Caco-2 (cell line): ENCODE measurements at regions not wholly inside any gene's neighbourhood (a gene's known extent, or its start where the extent isn't known, plus 50 kb on each side); places are given as distances from the start of the nearest gene placed in this dataset.

Experiments
- BruUV-seq: library from RNA; stranded (reverse); fragments of 400-500 nt; replicated peaks from 2 replicates; lab custom pipeline; 2021; lab: Mats Ljungman, UMichigan
- CTCF ChIA-PET: fragments of 300-600 bp; sonication (Branson Sonifier 250); formaldehyde crosslinking; loops from one replicate; lab custom pipeline; 2022; ENCODE audit warnings: antibody characterized with exemption; lab: Charles Lee
- POLR2A ChIA-PET: fragments of 300-600 bp; sonication (Branson Sonifier 250); formaldehyde crosslinking; loops from one replicate; lab custom pipeline; 2022; ENCODE audit warnings: antibody characterized with exemption; lab: Charles Lee
- DNase-seq, 2 experiments: peaks; one replicate each; pipeline versions ENCODE4 v3.0.0 to v3.0.0-alpha.2; 2020 to 2022
- H3K27me3 ChIP-seq: replicated peaks from 2 replicates; pipeline ENCODE4 v1.6.0; 2011; ENCODE audit warnings: low read length; ENCODE audit not compliant: control insufficient read depth, insufficient read depth
- H3K36me3 ChIP-seq: 2 replicates; pipeline ENCODE4 v1.5.1; 2011; ENCODE audit warnings: low read length; ENCODE audit not compliant: control insufficient read depth, insufficient read depth
- H3K4me1 ChIP-seq: fragments of 250-450 bp; sonication (Bioruptor Pico); 2 replicates; pipeline ENCODE4 v1.5.1; 2020; ENCODE audit warnings: mild to moderate bottlenecking
- H3K4me3 ChIP-seq: 2 replicates; pipeline ENCODE4 v1.5.1; 2011; ENCODE audit warnings: low read depth, mild to moderate bottlenecking, control low read depth, low read length
- H3K9me3 ChIP-seq: fragments of 250-450 bp; sonication (Bioruptor Pico); 2 replicates; pipeline ENCODE4 v1.5.1; 2020; ENCODE audit warnings: mild to moderate bottlenecking, moderate library complexity
- H3K27ac Mint-ChIP-seq: one replicate; pipeline ENCODE4 v1.8.0; 2022; ENCODE audit warnings: mixed read lengths; ENCODE audit not compliant: unreplicated experiment
- H3K27me3 Mint-ChIP-seq: one replicate; pipeline ENCODE4 v1.8.0; 2022; ENCODE audit warnings: mixed read lengths; ENCODE audit not compliant: insufficient read depth, unreplicated experiment
- H3K36me3 Mint-ChIP-seq: one replicate; pipeline ENCODE4 v1.8.0; 2022; ENCODE audit warnings: mild to moderate bottlenecking, mixed read lengths; ENCODE audit not compliant: insufficient read depth, unreplicated experiment
- H3K4me1 Mint-ChIP-seq: one replicate; pipeline ENCODE4 v1.8.0; 2022; ENCODE audit warnings: low read depth, mixed read lengths; ENCODE audit not compliant: unreplicated experiment
- H3K4me3 Mint-ChIP-seq: one replicate; pipeline ENCODE4 v1.8.0; 2022; ENCODE audit warnings: mild to moderate bottlenecking, moderate library complexity, mixed read lengths; ENCODE audit not compliant: unreplicated experiment
- H3K9me3 Mint-ChIP-seq: one replicate; pipeline ENCODE4 v1.8.0; 2022; ENCODE audit warnings: mixed read lengths; ENCODE audit not compliant: unreplicated experiment
- CTCF ChIP-seq, 2 experiments: fragments of 200-600 bp in 1 of 2; IDR thresholded peaks; 1 replicate in 1 of 2; 2 replicates in 1 of 2; pipeline versions ENCODE4 v1.5.1 to v1.8.0; 2011 to 2022; ENCODE audit warnings: antibody characterized with exemption in 1 of 2, control low read depth in 1 of 2, inconsistent platforms in 1 of 2, low read depth in 1 of 2, low read length in 1 of 2, mild to moderate bottlenecking in 1 of 2, moderate library complexity in 1 of 2; ENCODE audit not compliant: insufficient read depth in 1 of 2, severe bottlenecking in 1 of 2, unreplicated experiment in 1 of 2
- intact Hi-C: fragments of 100-400 bp; cut with micrococcal nuclease; formaldehyde crosslinking; loops from one replicate; pipeline ENCODE4 v1.10.0; 2022; ENCODE audit not compliant: unreplicated experiment

- H3K27me3 ChIP-seq = no peaks in the 10 kb centered on the region
- no peaks in the 10 kb centered on the region for H3K4me1 Mint-ChIP-seq
- no peaks in the 10 kb centered on the region for H3K9me3 ChIP-seq
- ChIA-PET POLR2A (no interaction called here), CTCF (no interaction called here)
- no peaks in the 10 kb centered on the region for H3K27me3 Mint-ChIP-seq
- H3K36me3 ChIP-seq = no peaks in the 10 kb centered on the region
- H3K4me3 ChIP-seq = no peak overlapping the region
- H3K9me3 Mint-ChIP-seq = no peaks in the 10 kb centered on the region
- H3K27ac Mint-ChIP-seq = no peak overlapping the region
- no peak for TF ChIP-seq CTCF (IDR thresholded peaks at IDR 0.05; ENCODE audit: insufficient read depth in 1 of 2, low read depth in 1 of 2, low read length in 1 of 2, severe bottlenecking in 1 of 2, unreplicated experiment in 1 of 2)
- H3K36me3 Mint-ChIP-seq = no peaks in the 10 kb centered on the region
- BruUV-seq = no TSS peak
- no peak for DNase-seq
- intact Hi-C loops = no loop called here
- H3K4me1 ChIP-seq = no peaks in the 10 kb centered on the region
- no peak overlapping the region for H3K4me3 Mint-ChIP-seq
Observed at GRCh38 chr12:86675197-86675596, 419.0 kb upstream of the MGAT4C start.

- H3K27me3 ChIP-seq = no peaks in the 10 kb centered on the region
- TF ChIP-seq CTCF (IDR thresholded peaks at IDR 0.05; ENCODE audit: insufficient read depth in 1 of 2, low read depth in 1 of 2, low read length in 1 of 2, severe bottlenecking in 1 of 2, unreplicated experiment in 1 of 2) = no peak
- ChIA-PET CTCF (no interaction called here), POLR2A (no interaction called here)
- no peaks in the 10 kb centered on the region for H3K4me1 ChIP-seq
- H3K9me3 Mint-ChIP-seq = no peaks in the 10 kb centered on the region
- no peak for DNase-seq
- no peaks in the 10 kb centered on the region for H3K36me3 Mint-ChIP-seq
- no TSS peak for BruUV-seq
- no peaks in the 10 kb centered on the region for H3K9me3 ChIP-seq
- no peak overlapping the region for H3K4me3 Mint-ChIP-seq
- intact Hi-C loops = no loop called here
- no peak overlapping the region for H3K4me3 ChIP-seq
- no peaks in the 10 kb centered on the region for H3K27me3 Mint-ChIP-seq
- no peaks in the 10 kb centered on the region for H3K36me3 ChIP-seq
- H3K4me1 Mint-ChIP-seq = no peaks in the 10 kb centered on the region
- no peak overlapping the region for H3K27ac Mint-ChIP-seq
Observed at GRCh38 chr12:86670986-86671385, 414.8 kb upstream of the MGAT4C start.

- no peaks in the 10 kb centered on the region for H3K9me3 ChIP-seq
- ChIA-PET CTCF (no interaction called here), POLR2A (no interaction called here)
- no peaks in the 10 kb centered on the region for H3K4me1 Mint-ChIP-seq
- H3K9me3 Mint-ChIP-seq = no peaks in the 10 kb centered on the region
- TF ChIP-seq CTCF (IDR thresholded peaks at IDR 0.05; ENCODE audit: insufficient read depth in 1 of 2, low read depth in 1 of 2, low read length in 1 of 2, severe bottlenecking in 1 of 2, unreplicated experiment in 1 of 2) = no peak
- intact Hi-C loops = no loop called here
- no TSS peak for BruUV-seq
- no peak overlapping the region for H3K4me3 Mint-ChIP-seq
- no peaks in the 10 kb centered on the region for H3K27me3 ChIP-seq
- peak in 1 of 2 experiments; percentile 40 for DNase-seq
- H3K4me3 ChIP-seq = no peak overlapping the region
- no peaks in the 10 kb centered on the region for H3K36me3 Mint-ChIP-seq
- H3K4me1 ChIP-seq = no peaks in the 10 kb centered on the region
- no peaks in the 10 kb centered on the region for H3K36me3 ChIP-seq
- peak overlapping the region; percentile 25 for H3K27ac Mint-ChIP-seq
- no peaks in the 10 kb centered on the region for H3K27me3 Mint-ChIP-seq
Observed at GRCh38 chr12:86669010-86669409, 412.8 kb upstream of the MGAT4C start.
